PC-3 (cell line): ENCODE measurements at regions not wholly inside any gene's neighbourhood (a gene's known extent, or its start where the extent isn't known, plus 50 kb on each side); places are given as distances from the start of the nearest gene placed in this dataset.

Experiments used
- ATAC-seq: fragments of 200-7000 bp; cut with Tn5 transposase; 2 replicates; pipeline ENCODE4 v1.9.1; 2020; ENCODE audit warnings: mild to moderate bottlenecking, moderate library complexity
- BruUV-seq: library from RNA; stranded (reverse); fragments of 400-500 nt; replicated peaks from 2 replicates; lab custom pipeline; 2021; lab: Mats Ljungman, UMichigan
- CTCF ChIA-PET: fragments of 300-600 bp; sonication (Branson Sonifier 250); formaldehyde crosslinking; loops from one replicate; lab custom pipeline; 2022; ENCODE audit warnings: antibody characterized with exemption; lab: Charles Lee
- POLR2A ChIA-PET: fragments of 300-600 bp; sonication (Branson Sonifier 250); formaldehyde crosslinking; loops from one replicate; lab custom pipeline; 2022; ENCODE audit warnings: antibody characterized with exemption; ENCODE audit not compliant: unreplicated experiment; lab: Charles Lee
- DNase-seq: peaks from one replicate; pipeline ENCODE4 v3.0.0-alpha.2; 2015
- H2AFZ ChIP-seq: fragments of 300-600 bp; sonication (generic); 2 replicates; pipeline ENCODE4 v1.6.0; 2016; ENCODE audit warnings: antibody characterized with exemption, low read length
- H3F3A ChIP-seq: fragments of 300-600 bp; sonication (generic); one replicate; pipeline ENCODE4 v1.6.0; 2017; ENCODE audit warnings: antibody characterized with exemption, low read length, control low read depth, mild to moderate bottlenecking; ENCODE audit not compliant: unreplicated experiment
- H3K27ac ChIP-seq: fragments of 300-600 bp; sonication (generic); 2 replicates; pipeline ENCODE4 v1.5.1; 2016; ENCODE audit warnings: mild to moderate bottlenecking, low read length
- H3K27me3 ChIP-seq: fragments of 300-600 bp; sonication (generic); 2 replicates; pipeline ENCODE4 v1.6.1; 2016; ENCODE audit warnings: low read length, mixed read lengths
- H3K36me3 ChIP-seq: fragments of 300-600 bp; sonication (generic); 2 replicates; pipeline ENCODE4 v1.6.1; 2016; ENCODE audit warnings: low read depth, mixed run types, low read length, mixed read lengths
- H3K4me1 ChIP-seq: fragments of 300-600 bp; sonication (generic); 2 replicates; pipeline ENCODE4 v1.5.1; 2016; ENCODE audit warnings: low read length; ENCODE audit not compliant: insufficient read depth
- H3K4me2 ChIP-seq: fragments of 300-600 bp; sonication (generic); 2 replicates; pipeline ENCODE4 v1.6.0; 2016; ENCODE audit warnings: low read length
- H3K4me3 ChIP-seq: fragments of 300-600 bp; sonication (generic); 2 replicates; pipeline ENCODE4 v1.5.1; 2016; ENCODE audit warnings: mild to moderate bottlenecking, low read length, mixed read lengths
- H3K79me2 ChIP-seq: fragments of 300-600 bp; sonication (generic); 2 replicates; pipeline ENCODE4 v1.6.1; 2017; ENCODE audit warnings: low read length, mixed read lengths
- H3K9ac ChIP-seq: fragments of 300-600 bp; sonication (generic); 2 replicates; pipeline ENCODE4 v1.6.0; 2016; ENCODE audit warnings: mild to moderate bottlenecking, low read length
- H3K9me2 ChIP-seq: fragments of 300-600 bp; sonication (generic); replicated peaks from 2 replicates; pipeline ENCODE4 v1.6.1; 2016; ENCODE audit warnings: mixed run types, low read length, mixed read lengths
- H3K9me3 ChIP-seq: fragments of 300-600 bp; sonication (generic); 2 replicates; pipeline ENCODE4 v1.6.1; 2016; ENCODE audit warnings: low read length, mixed read lengths
- H4K20me1 ChIP-seq: fragments of 300-600 bp; sonication (generic); 2 replicates; pipeline ENCODE4 v1.6.1; 2016; ENCODE audit warnings: low read length, mixed read lengths
- CTCF ChIP-seq: fragments of 300-600 bp; sonication (generic); conservative IDR thresholded peaks from 2 replicates; pipeline ENCODE4 v1.5.1; 2017; ENCODE audit warnings: antibody characterized with exemption, low read depth, mild to moderate bottlenecking, low read length
- EZH2 ChIP-seq: fragments of 300-600 bp; sonication (generic); IDR thresholded peaks from one replicate; pipeline ENCODE4 v1.6.1; 2017; ENCODE audit warnings: antibody characterized with exemption, mild to moderate bottlenecking, low read length; ENCODE audit not compliant: unreplicated experiment
- EZH2phosphoT487 ChIP-seq: fragments of 300-600 bp; sonication (generic); IDR thresholded peaks from 2 replicates; pipeline ENCODE4 v1.6.1; 2018; ENCODE audit warnings: mild to moderate bottlenecking, antibody characterized with exemption, low read length, borderline replicate concordance
- intact Hi-C: fragments of 100-400 bp; cut with micrococcal nuclease; formaldehyde crosslinking; loops from 2 replicates; pipeline ENCODE4 v1.9.0; 2023

GRCh38 chr6:90347411-90347851, 50.8 kb upstream of the BACH2 start:
- Histone ChIP-seq H3K9me2 (no peaks in the 10 kb centered on the region), H3K4me2 (no peak overlapping the region), H3K4me1 (no peaks in the 10 kb centered on the region), H2AFZ (no peak overlapping the region), H3K4me3 (no peak overlapping the region), H3F3A (no peaks in the 10 kb centered on the region), H3K79me2 (no peaks in the 10 kb centered on the region), H3K9ac (no peak overlapping the region), H3K36me3 (no peaks in the 10 kb centered on the region), H3K27me3 (no peaks in the 10 kb centered on the region), H3K27ac (no peak overlapping the region), H4K20me1 (no peaks in the 10 kb centered on the region), H3K9me3 (no peaks in the 10 kb centered on the region)
- POLR2A ChIA-PET, result no interaction called here
- ATAC-seq (no peak), DNase-seq (no peak)
- BruUV-seq, result no TSS peak
- TF ChIP-seq EZH2 (no peak), CTCF (no peak), EZH2phosphoT487 (no peak)
- intact Hi-C loops, result no loop called here
- CTCF ChIA-PET, result no interaction called here

GRCh38 chr6:90346729-90347128, 50.1 kb upstream of the BACH2 start:
- H3K79me2 ChIP-seq, result no peaks in the 10 kb centered on the region
- no peaks in the 10 kb centered on the region for H3K36me3 ChIP-seq
- ATAC-seq (no peak), DNase-seq (no peak)
- H3F3A ChIP-seq, result no peaks in the 10 kb centered on the region
- H3K4me3 ChIP-seq, result no peak overlapping the region
- no peak overlapping the region for H3K9ac ChIP-seq
- H3K27ac ChIP-seq, result no peak overlapping the region
- intact Hi-C loops, result no loop called here
- H2AFZ ChIP-seq, result no peak overlapping the region
- CTCF ChIA-PET, result no interaction called here
- POLR2A ChIA-PET, result no interaction called here
- no peaks in the 10 kb centered on the region for H3K9me3 ChIP-seq
- no peaks in the 10 kb centered on the region for H3K9me2 ChIP-seq
- no peaks in the 10 kb centered on the region for H4K20me1 ChIP-seq
- no peak overlapping the region for H3K4me2 ChIP-seq
- no peaks in the 10 kb centered on the region for H3K4me1 ChIP-seq
- H3K27me3 ChIP-seq, result no peaks in the 10 kb centered on the region
- TF ChIP-seq CTCF (no peak), EZH2phosphoT487 (no peak), EZH2 (no peak)
- no TSS peak for BruUV-seq
